ENCODE measurements at regions not wholly inside any gene's neighbourhood (a gene's known extent, or its start where the extent isn't known, plus 50 kb on each side); places are given as distances from the start of the nearest gene placed in this dataset.
"Not testable (repeated sequence)": the region's sequence is repeated elsewhere in the genome, so short reads cannot be mapped to it uniquely, and the experiment has no call there.

DNA sequence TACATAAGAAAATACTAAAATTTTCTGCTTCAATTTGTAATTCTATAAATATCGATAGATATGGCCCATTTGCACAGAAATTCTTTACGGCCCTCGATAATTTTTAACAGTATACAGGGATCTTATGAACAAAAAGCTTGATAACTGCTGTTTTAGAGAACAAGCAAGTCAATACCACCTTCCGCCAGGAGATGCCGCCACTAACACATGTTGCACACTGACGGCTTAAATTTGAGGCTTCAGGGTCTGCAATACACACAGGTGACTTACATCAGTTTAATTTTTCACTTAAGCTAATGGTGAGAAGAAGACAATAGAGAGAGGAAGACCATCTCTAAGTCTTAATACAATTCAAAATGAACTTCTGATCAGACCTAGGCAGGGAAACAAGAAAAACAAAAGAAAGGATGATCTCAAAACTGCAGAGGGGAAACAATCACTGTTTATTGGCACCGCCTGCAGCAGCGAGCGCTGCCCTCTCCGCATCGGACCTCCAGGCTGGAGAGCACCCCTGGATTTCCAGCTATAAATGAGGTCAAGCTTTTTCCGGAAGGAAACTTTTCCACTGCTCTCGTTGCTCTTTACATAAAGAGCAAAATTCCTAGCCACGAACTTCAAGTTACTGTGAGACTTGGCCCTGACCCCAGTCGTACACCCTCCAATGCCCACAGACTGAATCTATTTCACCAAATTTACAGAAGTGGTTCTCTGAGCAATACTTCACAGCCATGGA, 53.9 kb downstream of the OTOR start:
- DNase-seq, result peak; percentile 62

DNA sequence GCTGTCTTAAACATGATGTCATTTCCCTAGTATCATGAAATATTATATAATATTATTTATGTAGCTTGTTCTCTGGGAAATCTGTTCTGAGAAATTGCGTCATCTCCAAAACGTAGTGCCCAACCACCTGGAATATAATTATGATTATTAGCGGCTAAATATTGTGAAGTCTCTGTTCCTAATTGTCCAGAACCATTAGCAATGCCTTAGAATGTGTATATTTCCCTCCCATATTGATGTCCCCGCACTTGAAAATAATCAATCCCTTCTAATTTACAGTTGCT, 54.4 kb downstream of the OTOR start:
- no peak for DNase-seq

DNA sequence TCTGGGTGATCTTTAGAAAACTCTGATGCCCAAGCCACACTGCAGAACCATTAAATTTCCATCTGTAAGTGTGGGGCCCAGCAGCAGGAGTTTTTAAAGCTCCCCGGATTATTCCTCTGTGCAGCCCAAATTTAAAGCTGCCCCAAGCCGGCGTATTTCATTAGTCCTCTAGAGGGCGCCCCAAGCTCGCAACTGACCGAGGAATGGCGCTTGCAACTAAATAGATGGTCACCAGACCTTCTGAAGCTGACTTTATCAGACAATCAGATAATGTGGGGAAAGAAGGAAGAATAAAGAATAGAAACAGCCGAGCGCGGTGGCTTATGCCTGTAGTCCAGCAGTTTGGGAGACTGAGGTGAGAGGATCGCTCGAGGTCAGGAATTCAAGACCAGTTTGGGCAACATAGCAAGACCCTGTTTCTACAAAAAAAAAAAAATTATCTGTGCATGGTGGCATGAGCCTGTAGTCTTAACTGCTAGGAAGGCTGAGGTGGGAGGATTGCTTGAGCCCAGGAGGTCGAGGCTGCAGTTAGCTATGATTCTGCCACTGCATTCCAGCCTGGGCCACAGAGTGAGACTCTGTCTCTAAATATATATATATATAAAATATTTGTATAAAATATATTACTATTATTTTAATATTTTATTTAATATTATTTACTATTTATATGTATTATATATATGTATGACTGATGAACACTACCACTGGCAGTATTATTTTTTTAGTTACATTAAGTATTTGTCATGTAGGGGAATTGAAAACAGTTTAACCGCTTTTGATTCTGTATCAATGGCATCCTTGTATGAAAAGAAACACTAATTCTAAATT, 56.0 kb downstream of the OTOR start:
- peak; percentile 44 for DNase-seq

DNA sequence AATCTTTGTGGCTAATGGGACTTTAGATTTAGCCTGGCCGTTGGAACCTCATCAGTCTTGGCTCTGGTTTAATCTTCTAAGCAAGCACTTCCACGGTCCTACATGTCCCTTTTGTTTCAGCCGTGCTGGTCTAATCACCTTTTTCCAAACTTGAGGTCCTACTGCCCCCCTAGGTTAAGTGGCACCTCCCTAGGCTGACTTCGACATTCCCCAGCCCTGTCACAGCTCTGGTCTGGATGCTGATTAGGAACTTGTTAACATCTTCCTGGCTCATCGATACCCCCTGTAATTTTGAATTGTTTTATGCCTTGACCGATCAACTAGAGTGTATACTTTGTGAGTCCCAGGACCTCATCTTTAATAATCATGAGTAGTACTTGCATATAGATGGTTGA, 56.6 kb downstream of the OTOR start:
- DNase-seq, result no peak

DNA sequence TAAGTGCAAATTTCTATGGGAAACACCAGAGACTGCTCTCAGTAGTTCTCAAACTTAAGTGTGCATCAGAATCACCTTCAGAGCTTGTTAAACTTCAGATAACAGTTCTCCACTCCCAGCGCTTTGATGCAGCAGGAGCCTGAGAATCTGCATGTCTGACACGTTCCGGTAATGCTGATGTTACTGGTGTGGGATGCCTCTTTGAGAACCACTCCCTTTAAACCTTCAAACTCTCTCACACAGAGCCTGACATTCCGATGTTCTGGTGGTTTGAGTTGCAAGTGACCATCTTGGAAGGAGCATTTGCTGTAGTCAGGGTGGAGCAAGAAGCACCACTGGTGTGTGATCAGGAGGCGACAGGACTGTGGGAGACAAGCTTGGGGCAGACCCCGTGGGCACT, 57.9 kb downstream of the OTOR start:
- DNase-seq, result no peak

DNA sequence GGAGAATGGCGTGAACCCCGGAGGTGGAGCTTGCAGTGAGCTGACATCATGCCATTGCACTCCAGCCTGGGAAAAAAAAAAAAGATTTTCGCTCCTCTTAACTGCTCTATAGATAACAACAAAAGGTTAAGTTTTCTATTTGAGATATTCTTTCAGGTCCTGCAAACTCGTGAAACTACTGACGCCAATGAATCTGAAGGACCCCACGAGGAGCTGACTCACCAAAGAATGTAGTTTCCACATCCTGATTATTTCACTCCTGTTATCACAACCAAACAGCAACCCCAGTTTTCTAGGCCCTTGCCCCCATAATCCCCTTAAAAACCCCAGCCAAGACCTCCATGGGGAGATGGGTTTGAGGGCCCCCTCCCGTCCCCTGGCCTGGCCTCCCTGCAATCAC, 58.7 kb downstream of the OTOR start:
- DNase-seq, result no peak

DNA sequence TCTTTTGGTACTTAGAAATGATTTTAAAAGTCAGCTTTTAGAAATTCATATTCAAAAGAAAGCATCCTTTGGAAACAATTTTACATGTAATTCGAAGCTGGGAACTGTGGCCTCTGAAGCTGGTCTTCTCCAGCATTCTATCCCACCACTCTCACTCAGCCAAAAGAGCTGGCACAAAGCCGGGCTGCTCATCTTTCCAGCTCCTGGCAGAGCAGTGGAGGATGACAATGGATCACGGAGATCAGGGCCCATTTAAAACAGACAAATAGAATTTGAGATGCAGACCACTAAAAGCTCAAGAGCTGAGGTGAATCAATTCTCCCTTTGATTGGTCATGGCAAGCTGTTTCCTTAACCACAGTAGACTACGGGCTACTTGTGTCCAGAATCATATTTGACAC, 60.6 kb downstream of the OTOR start:
- DNase-seq, result no peak

DNA sequence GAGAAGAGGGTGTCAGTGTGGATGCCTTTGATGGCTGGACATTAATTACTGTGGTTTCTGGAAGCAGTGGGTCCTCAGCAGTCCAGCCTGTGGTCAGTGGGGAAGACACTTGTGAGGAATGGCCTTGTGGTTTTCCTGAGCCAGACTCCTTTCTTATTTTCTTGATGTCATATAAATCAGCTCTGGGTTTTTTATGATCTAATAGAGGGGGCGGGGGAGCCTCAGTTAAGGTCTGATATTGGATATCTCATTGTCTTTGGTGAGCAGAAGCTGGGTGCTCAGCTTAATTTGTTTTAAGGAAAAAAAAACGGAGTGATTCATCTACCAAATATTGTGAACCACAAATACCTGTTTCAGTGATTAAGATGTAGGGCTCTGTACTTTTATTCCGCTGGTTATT, 62.1 kb downstream of the OTOR start:
- DNase-seq, result no peak

DNA sequence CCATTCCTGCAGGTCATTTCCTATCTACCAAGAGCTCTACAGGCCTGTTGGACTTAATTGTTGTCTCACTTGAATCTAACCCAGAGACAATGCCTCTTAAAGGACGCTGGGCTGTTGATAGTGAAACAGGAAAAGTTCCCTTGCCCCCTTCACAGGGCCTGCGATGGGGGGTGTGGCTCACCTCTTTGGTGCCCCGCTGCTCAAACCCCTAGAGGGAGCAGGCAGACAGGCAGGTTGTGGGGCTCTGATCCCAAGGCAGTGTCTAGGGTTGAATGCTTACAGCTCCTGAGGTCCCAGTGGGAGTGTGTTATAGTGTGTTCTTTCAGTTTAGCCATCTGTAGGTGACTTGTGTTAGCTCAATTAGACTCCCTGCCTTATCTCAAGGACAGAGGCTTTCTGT, 68.0 kb downstream of the OTOR start:
- DNase-seq, result no peak

DNA sequence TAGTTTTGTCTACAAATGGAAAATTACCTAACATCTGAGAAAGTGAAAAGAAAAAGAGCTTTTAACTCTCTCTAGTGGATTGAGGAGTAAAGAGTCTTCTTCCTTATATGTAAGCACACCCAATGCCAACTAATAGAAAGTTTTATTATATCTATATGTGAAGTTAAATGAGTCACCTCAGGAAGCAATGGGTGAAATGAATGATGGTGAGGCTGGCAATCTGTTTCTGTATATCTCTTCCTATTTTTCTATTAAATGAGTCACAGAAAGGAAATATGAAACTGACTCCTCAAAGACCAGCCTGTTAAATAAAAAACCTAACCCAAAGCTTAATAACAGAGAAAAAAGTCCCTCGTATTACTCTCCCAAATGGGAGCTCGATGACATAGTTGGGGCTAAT, 71.3 kb downstream of the OTOR start:
- no peak for DNase-seq

DNA sequence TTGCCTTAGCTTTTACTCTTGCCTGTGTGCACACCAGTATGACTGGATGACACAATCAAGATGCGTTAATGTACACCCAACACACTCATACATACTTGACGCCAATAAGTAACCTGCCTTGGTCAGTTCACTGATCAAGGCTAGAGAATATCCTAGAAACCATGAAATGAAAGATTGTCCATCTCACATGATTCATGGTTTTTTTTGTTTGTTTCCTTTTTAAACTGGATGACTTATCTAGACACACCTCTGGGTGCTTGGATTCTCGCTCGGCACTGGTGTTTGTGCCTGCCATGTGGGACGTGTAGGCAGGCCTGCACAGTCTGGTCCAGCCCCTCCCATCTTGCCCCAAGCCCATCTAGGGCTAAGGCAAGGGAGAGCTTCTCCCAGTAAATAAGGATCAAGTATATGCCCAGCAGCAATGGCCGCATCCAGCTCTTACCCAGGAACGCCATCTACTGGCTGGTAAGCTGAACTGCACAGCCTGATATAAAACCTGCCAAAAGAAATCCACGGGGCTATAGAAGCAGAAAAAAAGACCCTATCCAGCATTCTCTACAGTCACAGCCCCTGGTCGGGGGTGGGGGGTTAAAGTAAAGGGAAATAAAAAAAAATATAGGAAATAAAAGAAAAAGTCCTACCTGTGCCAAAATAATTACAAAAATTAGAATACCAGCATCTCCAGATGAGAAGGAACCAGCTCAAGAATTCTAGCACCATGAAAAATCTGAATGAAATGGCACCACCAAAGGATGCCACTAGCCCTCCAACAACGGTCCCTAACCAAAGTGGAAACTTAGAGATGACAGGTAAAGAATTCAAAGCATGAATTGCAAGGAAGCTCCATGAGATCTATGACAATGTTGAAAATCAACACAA, 73.3 kb downstream of the OTOR start:
- no peak for DNase-seq

DNA sequence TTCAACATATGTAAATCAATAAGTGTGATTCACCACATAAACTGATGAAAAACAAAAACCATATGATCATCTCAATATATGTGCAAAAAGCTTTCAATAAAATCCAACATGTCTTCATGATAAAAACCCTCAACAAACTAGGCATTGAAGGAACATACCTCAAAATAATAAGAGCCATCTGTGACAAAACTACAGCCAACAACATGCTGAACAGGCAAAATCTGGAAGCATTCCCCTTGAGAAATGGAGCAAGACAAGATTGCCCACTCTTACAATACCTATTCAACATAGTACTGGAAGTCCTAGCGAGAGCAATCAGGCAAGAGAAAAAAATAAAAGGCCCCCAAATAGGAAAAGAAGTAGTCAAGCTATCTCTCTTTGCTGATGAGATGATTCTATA, 76.5 kb downstream of the OTOR start:
- DNase-seq, result no peak

DNA sequence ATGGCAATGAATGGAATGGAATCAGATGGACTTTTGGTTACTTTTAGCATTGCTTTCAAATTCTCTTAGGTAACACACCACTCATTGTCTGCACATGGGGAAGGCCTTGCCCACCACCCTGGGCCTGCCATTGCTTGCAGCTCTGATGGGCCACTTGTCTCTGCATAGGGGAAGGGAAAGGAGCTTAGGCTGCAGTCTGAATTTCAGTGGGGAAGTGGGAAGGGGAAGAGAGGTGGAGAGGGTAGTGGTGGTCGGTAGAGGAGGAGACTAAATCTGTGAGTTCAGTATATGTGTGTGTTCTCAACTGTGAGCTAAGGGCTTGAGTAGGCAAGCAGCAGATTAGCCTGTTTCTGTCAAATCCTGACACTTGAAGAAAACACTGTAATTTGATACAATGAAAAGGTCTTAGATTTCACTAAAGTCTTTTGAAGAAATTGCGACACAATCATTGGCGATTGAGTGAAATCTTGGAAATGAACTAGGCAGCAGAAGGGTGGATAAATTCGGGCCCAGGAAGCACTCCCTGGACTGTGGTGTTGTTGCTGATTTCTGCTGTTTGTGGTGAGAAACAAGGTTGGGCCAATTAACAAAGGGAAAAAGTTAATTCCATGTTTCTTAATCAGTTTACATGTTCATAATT, 80.6 kb downstream of the OTOR start:
- DNase-seq, result no peak

DNA sequence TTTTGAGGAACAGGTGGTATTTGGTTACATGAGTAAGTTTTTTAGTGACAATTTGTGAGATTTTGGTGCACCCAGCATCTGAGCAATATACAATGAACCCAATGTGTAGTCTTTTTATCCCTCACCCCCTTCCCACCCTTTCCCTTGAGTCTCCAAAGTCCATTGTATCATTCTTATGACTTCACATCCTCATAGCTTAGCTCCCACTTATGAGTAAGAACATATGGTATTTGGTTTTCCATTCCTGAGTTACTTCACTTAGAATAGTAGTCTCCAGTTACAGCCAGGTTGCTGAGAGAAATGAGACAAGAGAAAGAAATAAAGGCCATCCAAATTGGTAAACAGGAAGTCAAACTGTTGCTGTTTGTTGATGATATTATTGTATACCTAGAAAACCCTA, 87.5 kb downstream of the OTOR start:
- not testable (repeated sequence) for DNase-seq

DNA sequence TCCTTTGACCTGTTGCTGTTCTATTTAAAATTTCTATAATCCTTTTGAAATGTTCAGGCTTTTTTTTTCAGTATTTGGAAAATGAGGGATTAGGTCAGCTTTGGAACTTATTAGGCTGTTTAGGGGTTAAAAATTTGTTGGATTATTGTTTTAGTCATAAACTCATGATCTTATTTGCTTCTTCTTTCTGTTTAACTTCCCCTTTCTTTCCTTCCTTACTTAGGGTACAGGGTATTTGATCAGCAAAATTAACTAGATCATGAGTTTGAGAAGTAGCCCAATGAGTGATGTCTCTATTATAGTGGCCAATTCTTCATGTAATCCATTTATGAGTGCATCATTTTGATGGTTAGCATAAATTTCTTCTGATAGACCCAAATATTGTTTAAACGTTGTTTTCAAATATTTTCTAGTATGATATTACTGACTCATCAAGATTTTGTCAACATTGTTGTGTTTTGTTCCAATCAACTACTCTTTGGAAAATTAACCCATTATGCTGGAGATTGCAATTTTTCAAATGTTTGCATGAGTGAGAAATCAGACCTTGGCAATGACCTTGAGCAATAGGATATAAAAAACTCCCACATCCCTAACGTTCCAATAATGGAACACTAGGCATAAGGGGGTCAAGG, 94.4 kb downstream of the OTOR start:
- no peak for DNase-seq

DNA sequence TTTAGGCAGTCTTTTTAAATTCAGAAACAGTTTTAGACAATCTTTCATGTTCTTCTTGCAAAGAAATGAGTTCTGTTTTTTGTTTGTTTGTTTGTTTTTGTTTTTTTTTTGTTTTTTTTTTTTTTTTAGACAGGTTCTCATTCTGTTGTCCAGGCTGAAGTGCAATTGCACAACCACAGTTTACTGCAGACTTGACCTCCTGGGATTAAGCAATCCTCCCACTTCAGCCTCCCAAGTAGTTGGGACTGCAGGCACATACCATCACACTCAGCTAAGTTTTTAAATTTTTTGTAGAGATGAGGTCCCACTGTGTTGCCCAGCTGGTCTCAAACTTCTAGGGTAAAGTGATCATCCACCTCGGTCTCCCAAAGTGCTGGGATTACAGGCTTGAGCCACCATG, 96.2 kb downstream of the OTOR start:
- DNase-seq, result no peak

DNA sequence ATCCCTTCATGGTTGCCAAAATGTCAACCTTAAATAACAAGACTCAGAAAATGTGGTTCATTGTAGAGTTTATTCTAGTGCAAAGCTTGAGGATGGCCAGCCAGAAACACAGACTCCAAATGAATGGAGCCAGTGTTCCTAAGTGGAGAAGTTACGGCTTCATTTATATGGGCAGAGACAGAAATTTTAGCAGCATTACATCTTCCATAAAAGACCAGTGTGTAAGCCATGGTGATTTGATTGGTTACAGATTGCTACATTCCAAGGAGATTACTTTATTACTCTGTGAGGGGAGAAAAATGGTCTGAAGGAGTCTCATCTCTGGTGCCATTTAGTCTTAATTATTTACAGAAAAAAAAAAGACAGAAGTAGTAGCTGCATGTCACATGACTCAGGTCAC, 97.8 kb downstream of the OTOR start:
- DNase-seq, result no peak

DNA sequence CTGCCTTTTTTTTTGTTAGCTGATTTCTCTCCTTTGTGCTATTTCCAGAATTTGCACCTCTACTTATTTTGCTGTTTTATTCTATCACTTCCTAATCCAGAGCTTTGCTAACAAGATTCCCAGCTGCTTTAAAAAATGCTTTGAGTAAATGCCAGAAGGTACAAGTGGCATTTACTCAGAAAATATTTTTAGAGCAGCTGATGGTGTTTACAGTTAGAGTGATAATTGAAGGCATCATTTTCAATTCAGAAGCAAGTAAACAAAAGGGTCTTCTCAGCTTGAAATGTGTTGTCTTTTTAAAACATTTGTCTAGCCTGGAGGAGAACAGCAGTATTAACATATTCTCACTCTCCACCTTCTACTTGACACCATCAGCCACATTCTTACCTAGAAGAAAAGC, 99.9 kb downstream of the OTOR start:
- no peak for DNase-seq

DNA sequence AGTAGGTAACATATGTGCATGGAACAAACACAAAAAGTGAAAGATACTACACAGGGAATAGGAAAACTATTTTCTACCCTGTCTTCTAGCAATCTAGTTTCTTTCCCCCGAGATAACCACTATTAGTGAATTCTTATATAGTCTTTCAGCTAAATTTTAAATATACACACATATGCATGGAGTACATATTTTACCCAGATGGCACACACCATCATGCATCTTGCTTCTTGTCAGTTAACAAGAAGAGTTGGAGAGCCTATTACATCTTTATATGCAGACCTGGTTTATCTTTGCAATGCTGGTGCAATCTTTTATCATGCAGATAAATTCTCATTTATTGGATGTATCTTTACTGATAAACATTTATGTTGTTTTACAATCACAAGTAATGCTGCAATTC, 100.4 kb downstream of the OTOR start:
- DNase-seq, result no peak

DNA sequence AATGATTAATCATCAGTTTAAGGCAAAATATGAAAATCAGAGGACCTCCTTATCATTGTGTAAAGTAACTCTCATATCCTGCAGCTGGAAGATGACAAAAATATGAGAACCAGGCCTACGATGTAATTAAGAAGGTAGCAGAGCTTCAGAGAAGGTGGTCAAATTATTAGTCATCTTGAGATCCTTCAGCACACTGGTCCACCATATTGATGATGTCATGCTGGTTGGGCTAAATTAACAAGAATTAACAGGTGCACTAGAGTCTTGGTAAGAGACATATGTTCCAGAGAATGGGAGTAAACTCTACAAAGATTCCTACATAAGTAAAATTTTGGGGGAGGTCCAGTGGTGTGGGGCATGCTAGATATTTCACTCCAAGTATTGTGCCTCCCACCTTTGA, 112.8 kb downstream of the OTOR start:
- no peak for DNase-seq

DNA sequence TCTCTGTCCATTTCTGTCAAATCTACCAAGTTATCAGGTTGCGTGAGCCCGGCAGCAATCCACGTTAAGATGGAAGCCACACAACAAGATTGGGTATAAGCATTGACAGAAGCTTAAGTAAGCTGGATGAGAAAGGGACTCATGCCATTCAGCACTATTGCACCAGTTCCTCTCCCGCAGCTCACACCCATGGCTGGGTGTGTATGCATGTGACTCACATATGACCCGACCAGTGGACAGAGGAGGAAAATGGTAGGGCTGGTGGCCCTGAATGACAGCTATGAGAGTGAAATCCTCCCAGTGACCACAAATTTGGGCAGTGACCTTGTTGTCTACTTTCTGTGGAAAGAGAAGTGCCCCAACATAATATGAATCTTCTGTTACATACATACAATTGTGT, 113.5 kb downstream of the OTOR start:
- DNase-seq, result no peak

DNA sequence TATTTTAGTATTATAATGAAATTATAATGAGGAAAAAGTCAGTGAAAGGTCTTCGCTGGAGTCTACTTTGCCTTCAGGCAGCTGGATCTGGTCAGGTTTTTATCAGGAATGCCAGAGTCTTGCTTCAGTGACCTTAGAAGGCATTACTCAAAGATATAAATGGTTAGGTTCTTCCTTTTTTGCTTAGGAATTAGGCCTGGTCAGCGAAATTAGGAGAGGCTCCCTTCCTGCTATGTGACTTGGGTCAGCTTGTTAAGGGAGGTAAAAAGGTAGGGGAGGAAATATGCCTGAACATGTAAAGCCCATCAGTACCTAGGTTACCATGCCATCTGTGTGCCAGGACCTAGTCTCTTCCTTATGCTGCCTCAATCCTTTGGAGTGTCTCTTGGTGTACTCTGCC, 115.1 kb downstream of the OTOR start:
- no peak for DNase-seq

DNA sequence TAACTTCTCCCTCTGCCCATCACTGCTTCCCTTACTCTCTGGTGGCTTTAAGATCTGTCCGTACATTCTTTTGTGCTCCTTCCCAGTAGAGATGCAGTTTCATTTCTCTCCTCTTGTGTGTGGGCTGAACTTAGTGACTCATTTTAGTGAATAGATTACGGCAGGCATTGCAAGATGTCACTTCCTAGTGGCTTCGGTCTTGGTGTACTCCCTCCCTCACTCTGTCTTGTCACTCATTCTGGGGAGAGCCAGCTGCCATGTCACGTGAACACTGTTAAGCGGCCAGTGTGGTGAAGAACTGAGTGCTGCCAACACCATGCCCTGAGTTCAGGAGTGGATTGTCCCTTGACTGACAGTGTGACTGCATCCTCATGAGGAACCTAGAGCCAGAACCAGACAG, 115.9 kb downstream of the OTOR start:
- no peak for DNase-seq

Measured in DMS79 treated with DMSO at 0.1 percent for 48 hours (cell line).